ENCODE measurements at regions not wholly inside any gene's neighbourhood (a gene's known extent, or its start where the extent isn't known, plus 50 kb on each side); places are given as distances from the start of the nearest gene placed in this dataset.
"Not testable (repeated sequence)": the region's sequence is repeated elsewhere in the genome, so short reads cannot be mapped to it uniquely, and the experiment has no call there.

DNA sequence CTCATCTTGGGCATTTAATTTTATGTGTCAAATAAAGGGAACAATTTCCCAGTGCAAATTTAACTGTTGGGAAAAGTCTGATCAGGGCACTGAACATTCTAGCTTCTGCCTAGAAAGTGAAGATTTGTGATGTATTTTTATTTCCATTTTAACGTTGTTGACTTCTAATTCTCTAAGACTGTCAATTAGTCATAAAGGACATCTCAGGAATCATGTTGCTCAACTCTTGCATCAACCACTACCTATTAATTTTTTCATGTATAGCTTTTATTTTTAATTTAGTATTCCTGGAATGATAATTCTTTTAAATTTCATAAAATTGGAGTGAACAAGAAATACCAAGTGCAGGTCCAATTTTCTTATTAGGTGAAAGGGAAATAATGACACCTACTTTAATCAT, 87.9 kb upstream of the METAP2 start:
- no CpG with 5 or more reads among the region's 1 CpG for WGBS (ENCODE audit: insufficient coverage)
- DNase-seq, result no peak
- Histone ChIP-seq H3K36me3 (ENCODE audit: control insufficient read depth, insufficient read depth, low read length) (no peaks in the 10 kb centered on the region), H3K27ac (ENCODE audit: low read length) (peak overlapping the region; percentile 94), H3K9me3 (replicated peaks; ENCODE audit: control insufficient read depth, low read depth, low read length) (no peaks in the 10 kb centered on the region), H3K4me3 (ENCODE audit: low read length) (no peak overlapping the region), H3K4me1 (ENCODE audit: control insufficient read depth, insufficient read depth, low read length) (peaks cover 18% of the 10 kb centered on the region), H3K27me3 (ENCODE audit: control insufficient read depth, insufficient read depth, low read length) (no peaks in the 10 kb centered on the region)

DNA sequence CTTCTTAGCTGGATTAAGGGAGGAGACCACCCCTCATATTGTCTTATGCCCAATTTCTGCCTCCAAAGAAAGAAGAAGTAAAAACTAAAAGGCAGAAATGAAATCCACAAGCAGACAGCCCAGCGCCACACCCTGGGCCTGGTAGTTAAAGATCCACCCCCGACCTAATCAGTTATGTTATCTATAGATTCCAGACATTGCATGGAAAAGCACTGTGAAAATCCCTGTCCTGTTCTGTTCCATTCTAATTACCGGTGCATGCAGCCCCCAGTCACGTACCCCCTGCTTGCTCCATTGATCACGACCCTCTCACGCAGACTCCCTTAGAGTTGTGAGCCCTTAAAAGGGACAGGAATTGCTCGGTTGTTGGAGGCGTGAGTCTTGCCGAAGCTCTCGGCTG, 85.7 kb upstream of the METAP2 start:
- DNase-seq; H3K4me3 ChIP-seq (ENCODE audit: low read length); H3K27me3 ChIP-seq (ENCODE audit: control insufficient read depth, insufficient read depth, low read length); H3K27ac ChIP-seq (ENCODE audit: low read length); H3K9me3 ChIP-seq (replicated peaks; ENCODE audit: control insufficient read depth, low read depth, low read length); H3K36me3 ChIP-seq (ENCODE audit: control insufficient read depth, insufficient read depth, low read length): not testable (repeated sequence)
- peaks cover 18% of the 10 kb centered on the region for H3K4me1 ChIP-seq (ENCODE audit: control insufficient read depth, insufficient read depth, low read length)
- 93% methylated on average over 2 of the region's 10 CpGs for WGBS (ENCODE audit: insufficient coverage)

DNA sequence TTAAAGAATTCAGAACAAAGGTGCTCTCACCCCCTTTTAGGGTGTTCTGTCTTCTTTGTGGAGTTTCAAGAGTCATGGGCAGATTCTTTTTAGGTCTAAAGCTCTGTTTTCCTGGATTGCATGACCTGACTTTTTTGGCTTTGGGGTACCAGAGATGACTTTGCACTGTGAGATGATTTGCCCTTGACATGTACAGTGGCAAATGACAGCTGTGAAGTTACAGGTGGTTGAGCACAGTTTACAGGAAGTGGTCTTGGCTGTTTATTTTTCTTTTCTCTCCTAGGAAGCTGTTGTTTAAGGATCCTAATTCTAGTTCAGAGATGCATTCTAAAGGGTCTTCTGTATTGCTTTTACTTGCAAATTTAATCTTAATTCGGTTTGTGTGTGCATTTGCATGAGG, 83.8 kb upstream of the METAP2 start:
- Histone ChIP-seq H3K4me3 (ENCODE audit: low read length) (no peak overlapping the region), H3K4me1 (ENCODE audit: control insufficient read depth, insufficient read depth, low read length) (peaks cover 8% of the 10 kb centered on the region), H3K27me3 (ENCODE audit: control insufficient read depth, insufficient read depth, low read length) (no peaks in the 10 kb centered on the region), H3K9me3 (replicated peaks; ENCODE audit: control insufficient read depth, low read depth, low read length) (peaks cover 11% of the 10 kb centered on the region), H3K27ac (ENCODE audit: low read length) (no peak overlapping the region), H3K36me3 (ENCODE audit: control insufficient read depth, insufficient read depth, low read length) (no peaks in the 10 kb centered on the region)
- no peak for DNase-seq
- no CpG with 5 or more reads among the region's 1 CpG for WGBS (ENCODE audit: insufficient coverage)

DNA sequence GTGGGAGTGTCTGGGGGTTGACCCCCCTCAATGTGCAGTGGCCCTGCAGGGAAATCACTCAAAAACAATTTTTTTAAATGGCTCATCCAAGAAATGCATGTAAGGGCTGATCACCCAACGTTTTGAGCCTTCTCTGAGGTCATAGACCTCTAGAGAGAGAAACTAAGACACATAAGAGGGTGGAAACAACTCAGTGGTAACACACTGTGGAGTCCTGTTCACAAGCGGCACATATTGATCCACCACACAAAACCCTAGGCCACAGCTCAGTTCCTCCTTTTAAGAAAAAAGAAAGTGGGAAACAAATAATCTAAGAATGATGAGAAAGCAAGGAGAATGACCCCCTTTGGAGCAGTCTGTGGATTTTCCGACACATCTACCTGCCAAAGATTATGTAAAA, 83.0 kb upstream of the METAP2 start:
- H3K9me3 ChIP-seq (replicated peaks; ENCODE audit: control insufficient read depth, low read depth, low read length), result peaks cover 11% of the 10 kb centered on the region
- no peaks in the 10 kb centered on the region for H3K36me3 ChIP-seq (ENCODE audit: control insufficient read depth, insufficient read depth, low read length)
- no peak overlapping the region for H3K27ac ChIP-seq (ENCODE audit: low read length)
- H3K4me1 ChIP-seq (ENCODE audit: control insufficient read depth, insufficient read depth, low read length), result peaks cover under 1% of the 10 kb centered on the region
- no peak overlapping the region for H3K4me3 ChIP-seq (ENCODE audit: low read length)
- no CpG with 5 or more reads among the region's 3 CpGs for WGBS (ENCODE audit: insufficient coverage)
- DNase-seq, result no peak
- H3K27me3 ChIP-seq (ENCODE audit: control insufficient read depth, insufficient read depth, low read length), result no peaks in the 10 kb centered on the region

DNA sequence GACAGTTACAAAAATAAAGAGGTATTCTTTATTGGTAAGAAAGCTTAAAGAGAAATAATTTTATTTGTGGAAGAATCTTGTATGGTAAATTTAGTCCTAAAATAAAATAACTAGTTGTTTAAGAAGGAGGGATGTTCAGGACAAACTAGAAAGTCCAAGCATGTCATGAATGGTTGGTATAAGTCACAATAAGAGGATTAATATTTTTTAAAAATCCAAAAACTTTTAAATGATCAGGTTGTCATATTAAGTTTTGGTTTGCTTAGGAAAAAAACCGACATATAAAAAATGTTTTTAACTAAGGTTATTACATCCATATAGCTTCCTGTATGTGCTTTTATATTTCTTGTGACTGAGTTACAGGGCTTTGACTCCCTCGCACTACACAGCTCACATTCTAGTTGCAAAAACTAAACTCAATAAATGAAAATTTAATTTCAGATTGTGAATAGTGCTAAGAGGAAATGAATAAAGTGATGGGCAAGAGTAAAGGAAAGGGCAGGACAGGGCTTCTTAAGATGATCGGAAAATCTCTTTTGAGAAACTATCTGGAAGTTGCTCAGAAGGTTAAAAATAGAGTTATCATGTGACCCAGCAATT, 80.7 kb upstream of the METAP2 start:
- no peak for DNase-seq

DNA sequence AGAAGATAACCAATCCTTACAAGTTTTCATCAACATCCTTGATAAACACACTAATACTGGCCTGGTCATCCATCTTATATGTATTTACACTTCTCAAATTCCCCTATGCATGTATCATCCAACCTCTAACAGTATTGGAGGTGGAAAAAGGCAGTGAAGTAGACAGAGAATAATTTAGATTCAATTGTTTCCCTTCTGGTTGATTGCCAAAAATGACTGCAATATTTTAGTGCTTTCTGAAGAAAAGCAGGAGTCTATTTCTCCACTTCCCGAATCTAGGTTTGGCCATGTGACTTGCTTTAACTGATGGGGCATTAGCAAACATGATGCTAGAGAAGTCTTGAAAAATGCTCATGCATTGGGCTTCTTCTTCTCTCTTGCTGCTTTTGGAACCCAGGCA, 78.3 kb upstream of the METAP2 start:
- WGBS (ENCODE audit: insufficient coverage), result 50% methylated on average over 1 of the region's 1 CpG
- Histone ChIP-seq H3K27ac (ENCODE audit: low read length) (no peak overlapping the region), H3K9me3 (replicated peaks; ENCODE audit: control insufficient read depth, low read depth, low read length) (peaks cover 11% of the 10 kb centered on the region)

More for the DNA sequence above, 80.7 kb upstream of the METAP2 start:
- Histone ChIP-seq H3K27ac (ENCODE audit: low read length) (no peak overlapping the region), H3K4me3 (ENCODE audit: low read length) (no peak overlapping the region), H3K9me3 (replicated peaks; ENCODE audit: control insufficient read depth, low read depth, low read length) (peaks cover 11% of the 10 kb centered on the region), H3K27me3 (ENCODE audit: control insufficient read depth, insufficient read depth, low read length) (no peaks in the 10 kb centered on the region), H3K36me3 (ENCODE audit: control insufficient read depth, insufficient read depth, low read length) (no peaks in the 10 kb centered on the region), H3K4me1 (ENCODE audit: control insufficient read depth, insufficient read depth, low read length) (peaks cover 5% of the 10 kb centered on the region)
- no CpG with 5 or more reads among the region's 3 CpGs for WGBS (ENCODE audit: insufficient coverage)

DNA sequence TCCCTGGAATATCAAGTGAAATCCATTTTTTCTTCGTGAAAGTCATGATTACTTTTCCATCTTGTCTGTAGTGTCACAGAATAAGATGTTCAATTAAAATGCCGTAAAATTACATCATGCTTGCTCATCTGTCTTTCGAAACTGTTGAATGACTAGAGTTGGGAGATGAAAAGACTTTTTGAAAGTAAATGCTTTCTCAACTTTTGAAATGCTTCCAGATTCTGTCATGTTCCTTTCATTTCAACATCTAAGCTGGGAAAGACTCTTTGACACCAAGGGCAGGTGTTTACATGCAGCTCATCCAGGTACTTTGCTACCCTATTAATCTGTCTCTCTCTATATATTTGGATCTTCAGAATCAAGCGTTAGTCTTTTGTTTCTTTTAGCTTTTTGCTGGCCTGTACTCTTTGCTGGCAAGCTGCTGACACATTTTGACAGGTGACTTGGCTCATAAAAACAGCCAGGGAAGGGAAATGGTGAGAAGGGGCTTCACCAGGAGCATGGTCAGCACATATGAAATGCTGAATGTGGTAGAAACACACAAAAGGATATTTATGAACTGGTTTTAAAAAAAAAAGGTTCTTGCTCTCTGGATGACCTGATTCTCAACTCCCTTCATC, 77.0 kb upstream of the METAP2 start:
- peak; percentile 46 for DNase-seq
- H3K4me3 ChIP-seq (ENCODE audit: low read length), result no peak overlapping the region
- peaks cover 7% of the 10 kb centered on the region for H3K4me1 ChIP-seq (ENCODE audit: control insufficient read depth, insufficient read depth, low read length)
- H3K36me3 ChIP-seq (ENCODE audit: control insufficient read depth, insufficient read depth, low read length), result no peaks in the 10 kb centered on the region
- H3K9me3 ChIP-seq (replicated peaks; ENCODE audit: control insufficient read depth, low read depth, low read length), result peaks cover 11% of the 10 kb centered on the region
- H3K27ac ChIP-seq (ENCODE audit: low read length), result no peak overlapping the region
- no CpG with 5 or more reads among the region's 4 CpGs for WGBS (ENCODE audit: insufficient coverage)
- no peaks in the 10 kb centered on the region for H3K27me3 ChIP-seq (ENCODE audit: control insufficient read depth, insufficient read depth, low read length)

More for the DNA sequence above, 78.3 kb upstream of the METAP2 start:
- no peaks in the 10 kb centered on the region for H3K27me3 ChIP-seq (ENCODE audit: control insufficient read depth, insufficient read depth, low read length)
- H3K36me3 ChIP-seq (ENCODE audit: control insufficient read depth, insufficient read depth, low read length), result no peaks in the 10 kb centered on the region
- no peak overlapping the region for H3K4me3 ChIP-seq (ENCODE audit: low read length)
- DNase-seq, result no peak
- peaks cover 5% of the 10 kb centered on the region for H3K4me1 ChIP-seq (ENCODE audit: control insufficient read depth, insufficient read depth, low read length)

DNA sequence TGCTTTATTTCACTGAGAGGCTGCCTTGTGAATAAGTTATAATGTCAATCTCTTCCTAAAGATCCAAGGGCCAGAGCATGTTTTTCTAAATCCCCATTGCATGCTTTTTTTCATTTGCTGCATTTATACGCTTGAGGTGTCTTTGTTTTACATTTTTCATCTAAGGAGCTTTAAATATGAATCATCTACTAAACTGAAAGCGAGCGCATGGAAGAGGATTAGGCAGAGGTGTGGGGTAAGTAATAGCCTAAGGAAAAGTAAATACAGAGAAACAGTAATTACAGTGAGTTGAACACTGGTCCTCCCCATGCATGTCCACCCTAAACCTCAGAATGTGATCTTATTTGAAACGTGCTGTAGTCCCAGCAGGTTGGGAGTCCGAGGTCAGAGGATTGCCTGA, 76.4 kb upstream of the METAP2 start:
- H3K27me3 ChIP-seq (ENCODE audit: control insufficient read depth, insufficient read depth, low read length), result no peaks in the 10 kb centered on the region
- H3K27ac ChIP-seq (ENCODE audit: low read length), result no peak overlapping the region
- peaks cover 11% of the 10 kb centered on the region for H3K9me3 ChIP-seq (replicated peaks; ENCODE audit: control insufficient read depth, low read depth, low read length)
- H3K4me3 ChIP-seq (ENCODE audit: low read length), result no peak overlapping the region
- no peaks in the 10 kb centered on the region for H3K36me3 ChIP-seq (ENCODE audit: control insufficient read depth, insufficient read depth, low read length)
- no CpG with 5 or more reads among the region's 5 CpGs for WGBS (ENCODE audit: insufficient coverage)
- no peak for DNase-seq
- H3K4me1 ChIP-seq (ENCODE audit: control insufficient read depth, insufficient read depth, low read length), result peaks cover 10% of the 10 kb centered on the region

DNA sequence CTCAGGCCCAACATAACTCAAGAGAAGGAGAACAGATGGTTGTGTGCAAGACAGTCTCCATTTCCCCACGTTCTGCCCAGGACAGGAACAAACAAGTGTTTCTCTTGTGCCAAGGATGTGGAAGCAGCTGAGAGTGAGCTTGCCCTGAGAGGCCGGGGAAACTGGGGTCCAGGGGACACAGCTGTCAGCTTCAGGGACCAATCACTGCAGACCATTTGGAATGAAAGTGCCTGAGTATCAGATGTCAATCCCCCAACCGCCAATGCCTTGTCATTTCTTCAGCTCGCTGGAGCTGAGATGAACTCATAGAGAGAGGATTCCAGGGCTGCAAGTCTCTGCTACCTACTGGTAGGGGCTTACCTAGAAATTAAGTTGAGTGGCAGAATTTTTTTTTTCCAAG, 71.9 kb upstream of the METAP2 start:
- no peaks in the 10 kb centered on the region for H3K27me3 ChIP-seq (ENCODE audit: control insufficient read depth, insufficient read depth, low read length)
- H3K4me3 ChIP-seq (ENCODE audit: low read length), result no peak overlapping the region
- no peaks in the 10 kb centered on the region for H3K9me3 ChIP-seq (replicated peaks; ENCODE audit: control insufficient read depth, low read depth, low read length)
- 0% methylated on average over 1 of the region's 4 CpGs for WGBS (ENCODE audit: insufficient coverage)
- peaks cover 10% of the 10 kb centered on the region for H3K4me1 ChIP-seq (ENCODE audit: control insufficient read depth, insufficient read depth, low read length)
- peak; percentile 71 for DNase-seq
- H3K36me3 ChIP-seq (ENCODE audit: control insufficient read depth, insufficient read depth, low read length), result no peaks in the 10 kb centered on the region
- H3K27ac ChIP-seq (ENCODE audit: low read length), result no peak overlapping the region

DNA sequence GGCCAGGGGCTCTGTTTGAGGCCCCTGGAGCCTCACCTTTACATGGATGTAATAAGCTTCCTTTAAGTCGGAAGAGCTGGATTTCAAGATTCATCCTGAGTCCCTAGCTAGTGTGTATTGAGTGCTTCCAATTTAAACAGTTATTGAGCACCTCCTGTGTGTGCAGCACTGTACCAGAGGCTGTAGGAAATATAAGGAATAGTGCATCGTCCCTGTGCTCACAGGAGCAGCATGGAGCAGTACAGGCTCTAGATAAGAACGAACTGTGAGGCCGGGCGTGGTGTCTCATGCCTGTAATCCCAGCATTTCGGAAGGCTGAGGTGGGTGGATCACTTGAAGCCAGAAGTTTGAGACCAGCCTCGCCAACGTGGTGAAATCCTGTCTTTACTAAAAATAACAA, 65.8 kb upstream of the METAP2 start:
- 72% methylated on average over 4 of the region's 8 CpGs for WGBS (ENCODE audit: insufficient coverage)
- Histone ChIP-seq H3K4me1 (ENCODE audit: control insufficient read depth, insufficient read depth, low read length) (no peaks in the 10 kb centered on the region), H3K36me3 (ENCODE audit: control insufficient read depth, insufficient read depth, low read length) (no peaks in the 10 kb centered on the region), H3K4me3 (ENCODE audit: low read length) (no peak overlapping the region), H3K9me3 (replicated peaks; ENCODE audit: control insufficient read depth, low read depth, low read length) (no peaks in the 10 kb centered on the region), H3K27me3 (ENCODE audit: control insufficient read depth, insufficient read depth, low read length) (peaks cover 3% of the 10 kb centered on the region), H3K27ac (ENCODE audit: low read length) (no peak overlapping the region)
- no peak for DNase-seq

DNA sequence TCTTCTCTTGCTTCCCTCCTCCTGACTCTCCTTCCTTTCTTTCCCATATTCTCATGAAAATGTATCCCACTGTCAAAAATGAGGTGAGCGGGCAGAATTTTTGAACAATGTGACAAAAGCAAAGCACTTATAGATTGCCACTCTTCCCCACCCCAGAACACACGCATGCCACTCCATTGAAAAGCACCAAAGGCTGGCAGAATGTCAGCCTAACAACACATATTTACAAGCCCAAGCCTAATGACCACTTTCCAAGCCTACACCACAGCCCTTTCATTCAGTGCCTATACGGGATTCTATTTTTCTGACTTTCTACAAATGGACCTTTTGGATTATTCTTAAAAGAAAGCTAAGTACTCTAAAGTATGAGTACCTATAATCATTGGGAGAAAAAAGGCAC, 62.9 kb upstream of the METAP2 start:
- WGBS (ENCODE audit: insufficient coverage), result 82% methylated on average over 2 of the region's 3 CpGs
- H3K27ac ChIP-seq (ENCODE audit: low read length), result no peak overlapping the region
- no peak for DNase-seq

More for the DNA sequence above, 62.9 kb upstream of the METAP2 start:
- Histone ChIP-seq H3K4me3 (ENCODE audit: low read length) (no peak overlapping the region), H3K9me3 (replicated peaks; ENCODE audit: control insufficient read depth, low read depth, low read length) (no peaks in the 10 kb centered on the region), H3K36me3 (ENCODE audit: control insufficient read depth, insufficient read depth, low read length) (no peaks in the 10 kb centered on the region), H3K27me3 (ENCODE audit: control insufficient read depth, insufficient read depth, low read length) (peaks cover 3% of the 10 kb centered on the region), H3K4me1 (ENCODE audit: control insufficient read depth, insufficient read depth, low read length) (no peaks in the 10 kb centered on the region)

All from muscle of leg (tissue), 3 donors.